ENCODE measurements at regions not wholly inside any gene's neighbourhood (a gene's known extent, or its start where the extent isn't known, plus 50 kb on each side); places are given as distances from the start of the nearest gene placed in this dataset.
A peak's percentile ranks its signal among the peaks of the same experiment; 100 is the strongest.

DNA sequence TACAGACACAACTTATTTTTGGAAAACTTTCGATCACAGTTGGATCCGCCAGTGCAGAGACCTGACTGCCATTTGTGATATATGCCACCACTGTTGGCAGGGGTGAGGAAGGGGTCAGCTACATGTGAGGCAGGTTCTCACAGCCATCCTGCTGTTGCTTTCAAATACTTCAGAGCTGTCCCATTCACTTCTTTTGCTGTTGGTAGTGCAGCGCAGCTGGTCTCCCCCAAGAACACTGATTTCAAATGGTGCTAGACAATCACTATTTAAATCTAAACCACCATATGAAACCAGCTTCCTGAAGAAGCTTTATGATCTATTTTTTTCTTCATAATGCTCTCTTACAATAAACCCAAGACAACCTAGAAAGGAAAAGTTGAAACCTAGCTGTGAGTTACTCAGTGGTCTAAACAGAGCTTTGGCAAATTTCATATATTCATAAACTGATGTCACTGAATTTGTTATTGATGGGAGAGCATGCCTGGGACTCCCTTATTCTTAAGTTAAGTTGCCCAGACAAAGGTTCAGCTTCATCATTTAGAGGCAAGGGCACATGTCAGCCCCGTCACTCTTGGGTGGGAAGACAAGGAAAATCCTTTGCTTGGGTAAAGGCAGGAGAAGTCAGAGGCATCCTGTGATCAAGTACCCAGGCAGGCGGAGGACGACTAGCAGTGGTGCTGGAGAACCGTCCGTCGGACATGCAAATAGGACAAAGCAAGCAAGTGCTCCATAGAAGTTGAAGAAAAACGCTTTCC lies 143.4 kb upstream of the KLF14 start:
- H3K4me3 ChIP-seq (ENCODE audit: control insufficient read depth, low read depth, low read length), result no peak overlapping the region
- no peak for TF ChIP-seq CTCF (conservative IDR thresholded peaks at IDR 0.05; ENCODE audit: control insufficient read depth, insufficient read depth, low read depth, low read length)
- DNase-seq (ENCODE audit: low read depth), result no peak

DNA sequence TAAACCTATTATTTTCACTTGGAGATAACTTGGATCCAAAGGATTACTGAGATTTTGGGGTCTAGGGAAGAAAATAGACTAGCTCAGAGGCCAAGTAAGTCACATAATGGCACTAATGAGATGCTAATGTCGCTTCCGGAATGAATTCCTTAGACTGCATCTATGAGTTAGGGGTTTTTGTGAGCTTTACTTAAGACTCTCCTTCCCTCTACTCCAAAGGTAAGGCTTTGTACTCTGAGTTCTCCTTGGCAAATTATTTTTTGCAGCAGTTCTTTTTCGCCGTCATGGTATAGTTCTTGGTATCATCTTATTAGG lies 143.9 kb upstream of the KLF14 start:
- H3K4me3 ChIP-seq (ENCODE audit: control insufficient read depth, low read depth, low read length), result no peak overlapping the region
- DNase-seq (ENCODE audit: low read depth), result no peak
- no peak for TF ChIP-seq CTCF (conservative IDR thresholded peaks at IDR 0.05; ENCODE audit: control insufficient read depth, insufficient read depth, low read depth, low read length)

- no peak for TF ChIP-seq CTCF (conservative IDR thresholded peaks at IDR 0.05; ENCODE audit: control insufficient read depth, insufficient read depth, low read depth, low read length)
- H3K4me3 ChIP-seq (ENCODE audit: control insufficient read depth, low read depth, low read length), result no peak overlapping the region
- no peak for DNase-seq (ENCODE audit: low read depth)
Measured at GRCh38 chr7:130878785-130879184, 144.8 kb upstream of the KLF14 start.

DNA sequence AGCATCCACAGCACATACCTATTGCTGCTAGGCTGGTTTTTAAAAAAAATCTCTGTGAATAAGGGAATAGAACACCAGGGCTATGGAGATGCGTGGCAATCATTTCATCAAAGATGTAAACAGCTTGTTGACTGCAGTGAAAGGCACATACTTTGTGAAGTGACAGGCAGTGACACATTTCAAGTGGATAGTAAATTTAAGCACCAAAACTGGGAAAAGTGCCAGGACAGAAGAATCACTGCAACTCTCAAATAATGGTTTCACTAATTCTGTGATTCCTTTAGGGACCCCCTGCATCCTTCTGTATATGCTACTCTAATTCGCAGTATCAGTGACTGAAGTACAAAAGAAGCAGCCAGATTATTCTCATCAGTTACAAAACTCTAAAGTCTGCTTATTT lies 145.2 kb upstream of the KLF14 start:
- no peak for TF ChIP-seq CTCF (conservative IDR thresholded peaks at IDR 0.05; ENCODE audit: control insufficient read depth, insufficient read depth, low read depth, low read length)
- no peak for DNase-seq (ENCODE audit: low read depth)

DNA sequence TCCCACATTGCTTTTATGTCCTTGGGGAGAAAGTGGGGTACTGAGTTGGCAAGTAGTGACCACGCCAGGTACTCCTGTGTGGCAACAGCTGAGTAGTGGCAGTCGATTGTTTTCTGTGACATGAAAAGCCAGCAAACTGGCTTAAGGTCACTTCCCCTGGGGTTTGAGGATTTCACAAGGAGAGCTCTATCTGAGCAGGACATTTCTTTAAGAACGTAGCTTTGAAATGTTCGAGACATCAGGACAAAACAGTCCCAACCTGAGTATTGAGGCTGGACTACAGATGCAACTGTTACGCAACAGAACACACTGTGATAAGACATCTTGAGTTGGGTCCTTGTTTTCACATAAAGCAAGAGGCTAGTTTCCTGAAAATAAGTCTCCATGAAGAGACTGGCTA lies 146.7 kb upstream of the KLF14 start:
- no peak for TF ChIP-seq CTCF (conservative IDR thresholded peaks at IDR 0.05; ENCODE audit: control insufficient read depth, insufficient read depth, low read depth, low read length)
- H3K4me3 ChIP-seq (ENCODE audit: control insufficient read depth, low read depth, low read length), result no peak overlapping the region
- DNase-seq (ENCODE audit: low read depth), result peak; percentile 52

More for the DNA sequence above, 145.2 kb upstream of the KLF14 start:
- no peak overlapping the region for H3K4me3 ChIP-seq (ENCODE audit: control insufficient read depth, low read depth, low read length)

DNA sequence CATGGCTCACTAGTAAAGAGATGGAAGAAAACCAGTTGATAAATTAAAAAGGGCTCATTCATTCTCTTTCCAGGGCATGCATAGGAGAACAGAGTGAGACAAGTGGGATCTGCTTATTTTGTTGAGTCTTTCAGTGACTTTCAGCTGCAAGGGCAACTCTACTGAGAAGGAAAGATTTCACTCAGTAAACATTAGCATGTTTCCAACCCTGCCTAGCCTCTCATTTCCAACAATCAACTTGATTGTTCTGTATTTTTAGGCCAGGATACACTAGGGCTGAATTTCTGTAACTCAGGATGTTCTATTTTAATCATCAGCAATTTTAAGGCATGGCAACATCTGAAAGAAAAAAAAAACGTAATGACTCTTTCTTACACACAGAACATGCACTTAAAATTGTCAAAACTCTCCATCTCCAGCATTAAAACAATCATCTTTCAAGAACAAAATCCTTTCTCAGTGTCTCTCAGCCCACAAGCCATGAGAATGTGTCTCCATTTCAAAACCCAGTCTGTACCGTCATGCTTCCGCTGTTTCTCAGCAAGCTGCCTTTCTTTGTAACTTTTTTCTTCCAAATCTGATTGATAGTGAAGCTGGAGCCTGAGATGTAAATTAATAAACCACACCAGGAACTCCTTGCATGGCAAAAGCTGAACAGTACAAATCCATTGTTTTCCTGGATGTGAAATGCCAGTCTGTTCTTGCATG lies 147.2 kb upstream of the KLF14 start:
- DNase-seq (ENCODE audit: low read depth), result peak; percentile 24
- TF ChIP-seq CTCF (conservative IDR thresholded peaks at IDR 0.05; ENCODE audit: control insufficient read depth, insufficient read depth, low read depth, low read length), result no peak
- no peak overlapping the region for H3K4me3 ChIP-seq (ENCODE audit: control insufficient read depth, low read depth, low read length)

Data from fibroblast of mammary gland (primary cell).